Neuronal stem cell (in vitro differentiated cells): ENCODE measurements at regions not wholly inside any gene's neighbourhood (a gene's known extent, or its start where the extent isn't known, plus 50 kb on each side); places are given as distances from the start of the nearest gene placed in this dataset.

Experiments
- DNase-seq: peaks from one replicate; pipeline ENCODE4 v3.0.0-alpha.2; 2013; ENCODE audit warnings: low spot score
- H2AFZ ChIP-seq: one replicate; pipeline ENCODE4 v1.6.1; 2013; ENCODE audit warnings: mild to moderate bottlenecking, low read length, inconsistent platforms
- H2AK5ac ChIP-seq: 2 replicates; pipeline ENCODE4 v1.6.1; 2013; ENCODE audit warnings: low read depth, mild to moderate bottlenecking, inconsistent platforms, low read length, moderate library complexity, mixed read lengths
- H2BK120ac ChIP-seq: 2 replicates; pipeline ENCODE4 v1.6.1; 2013; ENCODE audit warnings: low read depth, mild to moderate bottlenecking, inconsistent platforms, low read length, moderate library complexity, mixed read lengths
- H2BK12ac ChIP-seq: one replicate; pipeline ENCODE4 v1.6.1; 2013; ENCODE audit warnings: low read length, inconsistent platforms
- H2BK15ac ChIP-seq: 2 replicates; pipeline ENCODE4 v1.6.1; 2013; ENCODE audit warnings: mild to moderate bottlenecking, low read length, inconsistent platforms, mixed read lengths
- H2BK5ac ChIP-seq: one replicate; pipeline ENCODE4 v1.6.1; 2013; ENCODE audit warnings: inconsistent platforms, mild to moderate bottlenecking, low read length, moderate library complexity
- H3K14ac ChIP-seq: one replicate; pipeline ENCODE4 v1.6.1; 2013; ENCODE audit warnings: low read length, inconsistent platforms
- H3K18ac ChIP-seq: 2 replicates; pipeline ENCODE4 v1.6.1; 2013; ENCODE audit warnings: low read length, inconsistent platforms
- H3K23ac ChIP-seq: 2 replicates; pipeline ENCODE4 v1.6.1; 2013; ENCODE audit warnings: low read depth, mild to moderate bottlenecking, mixed read lengths, low read length, inconsistent platforms; ENCODE audit not compliant: poor library complexity
- H3K27ac ChIP-seq: replicated peaks from 3 replicates; pipeline ENCODE4 v1.5.1; 2013; ENCODE audit warnings: low read length, inconsistent platforms
- H3K27me3 ChIP-seq, 3 experiments: 2 replicates each; pipeline ENCODE4 v1.6.1; 2013; ENCODE audit warnings: low read length in 3 of 3, mild to moderate bottlenecking in 2 of 3, inconsistent platforms in 1 of 3, low read depth in 1 of 3, mixed read lengths in 1 of 3, moderate library complexity in 1 of 3; ENCODE audit not compliant: control insufficient read depth in 3 of 3, insufficient read depth in 3 of 3
- H3K36me3 ChIP-seq, 2 donors: replicated peaks in 1 of 2; 2 replicates each; pipeline ENCODE4 v1.6.1; 2013; ENCODE audit warnings: low read length in 2 of 2; ENCODE audit not compliant: control insufficient read depth in 2 of 2, insufficient read depth in 2 of 2
- H3K4ac ChIP-seq: 2 replicates; pipeline ENCODE4 v1.6.1; 2013; ENCODE audit warnings: inconsistent platforms, mild to moderate bottlenecking, low read length, moderate library complexity
- H3K4me1 ChIP-seq, 2 donors: 1 replicate in 1 of 2; 2 replicates in 1 of 2; pipeline ENCODE4 v1.6.1; 2013; ENCODE audit warnings: low read length in 2 of 2, low read depth in 1 of 2; ENCODE audit not compliant: control insufficient read depth in 2 of 2, insufficient read depth in 1 of 2
- H3K4me2 ChIP-seq: one replicate; pipeline ENCODE4 v1.6.1; 2013; ENCODE audit warnings: mild to moderate bottlenecking, low read length, inconsistent platforms; ENCODE audit not compliant: insufficient read depth, poor library complexity, severe bottlenecking
- H3K4me3 ChIP-seq, 2 donors: 2 replicates each; pipeline ENCODE4 v1.5.1; 2013; ENCODE audit warnings: low read length in 2 of 2, mild to moderate bottlenecking in 2 of 2, inconsistent platforms in 1 of 2, moderate library complexity in 1 of 2
- H3K79me1 ChIP-seq: one replicate; pipeline ENCODE4 v1.6.1; 2013; ENCODE audit warnings: low read depth, mild to moderate bottlenecking, inconsistent platforms, low read length, moderate library complexity
- H3K9ac ChIP-seq: one replicate; pipeline ENCODE4 v1.6.1; 2013; ENCODE audit warnings: mild to moderate bottlenecking, low read depth, low read length, inconsistent platforms; ENCODE audit not compliant: poor library complexity
- H3K9me3 ChIP-seq, 2 donors: replicated peaks in 1 of 2; 2 replicates each; pipeline versions ENCODE3 to v1.6.1; 2013; ENCODE audit warnings: low read length in 2 of 2, mild to moderate bottlenecking in 2 of 2, inconsistent platforms in 1 of 2, low read depth in 1 of 2, mixed read lengths in 1 of 2, moderate library complexity in 1 of 2; ENCODE audit not compliant: control insufficient read depth in 2 of 2, insufficient read depth in 1 of 2
- H4K8ac ChIP-seq: one replicate; pipeline ENCODE4 v1.6.1; 2013; ENCODE audit warnings: low read depth, mild to moderate bottlenecking, inconsistent platforms, low read length, moderate library complexity
- H4K91ac ChIP-seq: one replicate; pipeline ENCODE4 v1.6.1; 2013; ENCODE audit warnings: low read length, low read depth, mild to moderate bottlenecking, inconsistent platforms; ENCODE audit not compliant: poor library complexity
- WGBS, 2 donors: extraction: QIAGEN DNeasy Blood & Tissue Kit; methylation state at CpG; one replicate each; pipeline ENCODE4 v1.1.7; 2013; ENCODE audit warnings: missing lambda C conversion rate in 2 of 2, mixed read lengths in 1 of 2; ENCODE audit not compliant: insufficient read length in 2 of 2, insufficient replicate concordance in 1 of 2; ENCODE audit errors: extremely low coverage in 2 of 2; 5-methylcytosine and 5-hydroxymethylcytosine counted together

- Histone ChIP-seq H3K18ac (peak overlapping the region; percentile 11), H3K14ac (no peak overlapping the region), H2BK120ac (no peak overlapping the region), H3K9me3 (peaks cover 0 to 6% of the 10 kb centered on the region in 2 donors), H2BK5ac (no peak overlapping the region), H2BK15ac (no peak overlapping the region), H2AK5ac (no peak overlapping the region), H2BK12ac (no peak overlapping the region), H3K9ac (no peak overlapping the region), H3K4me2 (no peak overlapping the region), H2AFZ (no peak overlapping the region), H3K79me1 (no peaks in the 10 kb centered on the region), H4K91ac (no peak overlapping the region), H3K4ac (no peak overlapping the region), H4K8ac (no peak overlapping the region), H3K4me3 (no peak overlapping the region), H3K23ac (no peak overlapping the region), H3K27ac (no peak overlapping the region), H3K27me3 (peaks cover 0 to 6% (median 0%) of the 10 kb centered on the region in 3 experiments), H3K36me3 (no peaks in the 10 kb centered on the region), H3K4me1 (peaks cover 0 to under 1% of the 10 kb centered on the region in 2 donors)
- WGBS, 2 donors, result no CpG with 5 or more reads among the region's 6 CpGs
- no peak for DNase-seq
Observed at GRCh38 chr14:101010293-101010692, 106.8 kb upstream of the RTL1 start.

GRCh38 chr14:101010835-101011234, 107.3 kb upstream of the RTL1 start:
- no peak overlapping the region for H3K14ac ChIP-seq
- no peak overlapping the region for H2AK5ac ChIP-seq
- peaks cover 0 to 6% (median 0%) of the 10 kb centered on the region in 3 experiments for H3K27me3 ChIP-seq
- H3K4ac ChIP-seq, result no peak overlapping the region
- H2BK120ac ChIP-seq, result no peak overlapping the region
- peaks cover 0 to 6% of the 10 kb centered on the region in 2 donors for H3K9me3 ChIP-seq
- no peak overlapping the region for H4K91ac ChIP-seq
- H2BK5ac ChIP-seq, result no peak overlapping the region
- H2AFZ ChIP-seq, result no peak overlapping the region
- no peak overlapping the region for H3K27ac ChIP-seq
- H3K4me3 ChIP-seq, result no peak overlapping the region
- no peak overlapping the region for H2BK12ac ChIP-seq
- H3K23ac ChIP-seq, result no peak overlapping the region
- H2BK15ac ChIP-seq, result no peak overlapping the region
- no peaks in the 10 kb centered on the region for H3K4me1 ChIP-seq
- no peak overlapping the region for H3K4me2 ChIP-seq
- H3K18ac ChIP-seq, result no peak overlapping the region
- H3K79me1 ChIP-seq, result no peaks in the 10 kb centered on the region
- no peaks in the 10 kb centered on the region for H3K36me3 ChIP-seq
- DNase-seq, result no peak
- no peak overlapping the region for H4K8ac ChIP-seq
- no peak overlapping the region for H3K9ac ChIP-seq
- no CpG with 5 or more reads among the region's 2 CpGs for WGBS, 2 donors

DNA sequence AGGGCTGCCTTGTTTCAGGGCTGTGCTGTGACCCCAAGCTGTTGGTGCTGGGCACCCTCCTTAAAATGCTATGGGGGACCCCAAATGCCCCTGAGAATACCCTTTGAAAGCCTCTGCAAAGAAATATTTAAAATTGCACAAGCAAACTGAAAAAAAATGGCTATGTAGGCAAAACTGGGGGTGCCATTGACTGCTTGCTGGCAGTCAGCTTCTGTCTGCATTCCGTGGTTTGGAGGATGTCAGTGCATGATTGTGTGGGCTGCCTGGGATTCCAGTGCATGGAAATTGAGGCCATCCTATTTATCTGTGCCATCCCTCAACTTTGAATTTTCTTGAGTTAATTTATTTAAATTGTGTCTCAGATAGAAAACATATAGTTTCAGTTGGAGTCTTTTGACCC, 113.7 kb upstream of the RTL1 start:
- Histone ChIP-seq H2BK5ac (no peak overlapping the region), H3K4me3 (no peak overlapping the region), H3K18ac (no peak overlapping the region), H3K27me3 (no peaks in the 10 kb centered on the region), H4K91ac (no peak overlapping the region), H2AFZ (no peak overlapping the region), H2AK5ac (no peak overlapping the region), H3K4me1 (peaks cover 0 to 6% of the 10 kb centered on the region in 2 donors), H3K9me3 (peaks cover 3 to 7% of the 10 kb centered on the region in 2 donors), H3K9ac (no peak overlapping the region), H3K4me2 (no peak overlapping the region), H3K4ac (no peak overlapping the region), H3K14ac (no peak overlapping the region), H2BK120ac (no peak overlapping the region), H2BK15ac (no peak overlapping the region), H3K27ac (no peak overlapping the region), H3K23ac (no peak overlapping the region), H4K8ac (no peak overlapping the region), H3K79me1 (no peaks in the 10 kb centered on the region), H2BK12ac (no peak overlapping the region), H3K36me3 (peaks cover 0 to 2% of the 10 kb centered on the region in 2 donors)
- WGBS, 2 donors, result no CpG with 5 or more reads among the region's 1 CpG
- DNase-seq, result no peak

- no peak overlapping the region for H2BK5ac ChIP-seq
- no peak overlapping the region for H4K91ac ChIP-seq
- no peak overlapping the region for H3K4me3 ChIP-seq
- no peak overlapping the region for H3K23ac ChIP-seq
- no peak overlapping the region for H4K8ac ChIP-seq
- no peak overlapping the region for H2BK15ac ChIP-seq
- no peak overlapping the region for H2AK5ac ChIP-seq
- H3K14ac ChIP-seq, result no peak overlapping the region
- peaks cover 0 to 6% of the 10 kb centered on the region in 2 donors for H3K4me1 ChIP-seq
- H3K9me3 ChIP-seq, result peaks cover 0 to 7% of the 10 kb centered on the region in 2 donors
- no peak overlapping the region for H3K4me2 ChIP-seq
- no peaks in the 10 kb centered on the region for H3K27me3 ChIP-seq
- H2BK120ac ChIP-seq, result no peak overlapping the region
- no peaks in the 10 kb centered on the region for H3K79me1 ChIP-seq
- H3K27ac ChIP-seq, result no peak overlapping the region
- DNase-seq, result no peak
- H3K9ac ChIP-seq, result no peak overlapping the region
- no CpG with 5 or more reads among the region's 13 CpGs for WGBS, 2 donors
- H2AFZ ChIP-seq, result no peak overlapping the region
- no peak overlapping the region for H3K18ac ChIP-seq
- no peak overlapping the region for H3K4ac ChIP-seq
- H3K36me3 ChIP-seq, result peaks cover 0 to 2% of the 10 kb centered on the region in 2 donors
- no peak overlapping the region for H2BK12ac ChIP-seq
Observed at GRCh38 chr14:101017806-101018560, 114.5 kb upstream of the RTL1 start.
